ENCODE measurements at regions not wholly inside any gene's neighbourhood (a gene's known extent, or its start where the extent isn't known, plus 50 kb on each side); places are given as distances from the start of the nearest gene placed in this dataset.

DNA sequence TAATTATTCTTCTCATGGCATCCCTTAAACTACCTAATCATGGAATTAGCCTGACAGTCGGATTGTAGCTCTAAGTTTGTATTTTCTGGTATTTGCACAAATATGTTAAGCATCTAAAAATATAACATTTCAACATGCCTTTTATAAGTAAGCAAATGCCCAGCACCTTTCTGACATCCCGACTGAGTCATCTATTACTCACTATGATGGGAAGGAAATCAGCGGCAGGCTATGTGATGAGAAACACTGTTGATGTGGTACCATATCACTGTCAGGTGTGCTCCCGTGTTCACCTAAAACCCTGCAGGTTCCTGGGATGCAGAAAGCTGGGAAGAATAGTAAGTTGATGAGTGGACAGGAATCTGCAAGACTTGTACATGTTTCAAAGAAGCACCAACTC is 367.8 kb upstream of the IL12A start:
- Mint-ChIP-seq H3K4me3 (no peak overlapping the region), H3K27ac (no peak overlapping the region), H3K4me1 (peaks cover 22% of the 10 kb centered on the region), H3K27me3 (ENCODE audit: insufficient read depth) (peaks cover 2% of the 10 kb centered on the region), H3K36me3 (ENCODE audit: low read depth) (no peaks in the 10 kb centered on the region), H3K9me3 (no peaks in the 10 kb centered on the region)
- H3K27me3 ChIP-seq (ENCODE audit: control insufficient read depth, insufficient read depth, low read length, poor library complexity, severe bottlenecking), result no peaks in the 10 kb centered on the region
- H3K9me3 ChIP-seq (ENCODE audit: control insufficient read depth, low read length), result no peaks in the 10 kb centered on the region
- H3K4me1 ChIP-seq (ENCODE audit: control insufficient read depth, insufficient read depth, low read length), result peaks cover 5% of the 10 kb centered on the region
- TF ChIP-seq, protein P1, sequence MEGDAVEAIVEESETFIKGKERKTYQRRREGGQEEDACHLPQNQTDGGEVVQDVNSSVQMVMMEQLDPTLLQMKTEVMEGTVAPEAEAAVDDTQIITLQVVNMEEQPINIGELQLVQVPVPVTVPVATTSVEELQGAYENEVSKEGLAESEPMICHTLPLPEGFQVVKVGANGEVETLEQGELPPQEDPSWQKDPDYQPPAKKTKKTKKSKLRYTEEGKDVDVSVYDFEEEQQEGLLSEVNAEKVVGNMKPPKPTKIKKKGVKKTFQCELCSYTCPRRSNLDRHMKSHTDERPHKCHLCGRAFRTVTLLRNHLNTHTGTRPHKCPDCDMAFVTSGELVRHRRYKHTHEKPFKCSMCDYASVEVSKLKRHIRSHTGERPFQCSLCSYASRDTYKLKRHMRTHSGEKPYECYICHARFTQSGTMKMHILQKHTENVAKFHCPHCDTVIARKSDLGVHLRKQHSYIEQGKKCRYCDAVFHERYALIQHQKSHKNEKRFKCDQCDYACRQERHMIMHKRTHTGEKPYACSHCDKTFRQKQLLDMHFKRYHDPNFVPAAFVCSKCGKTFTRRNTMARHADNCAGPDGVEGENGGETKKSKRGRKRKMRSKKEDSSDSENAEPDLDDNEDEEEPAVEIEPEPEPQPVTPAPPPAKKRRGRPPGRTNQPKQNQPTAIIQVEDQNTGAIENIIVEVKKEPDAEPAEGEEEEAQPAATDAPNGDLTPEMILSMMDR (conservative IDR thresholded peaks at IDR 0.05), result no peak
- no peak overlapping the region for H3K4me3 ChIP-seq (ENCODE audit: low read length)
- WGBS, 2 experiments (ENCODE audit: insufficient coverage in 1 of 2, insufficient read length in 1 of 2), result 93 to 100% methylated on average over 1 to 4 of the region's 4 CpGs
- DNase-seq, result no peak
- no peak overlapping the region for H3K27ac ChIP-seq (ENCODE audit: low read depth, low read length)
- H3K36me3 ChIP-seq (ENCODE audit: control insufficient read depth, insufficient read depth, low read length), result no peaks in the 10 kb centered on the region
- no peak overlapping the region for H3K9ac ChIP-seq (ENCODE audit: extremely low read depth, low read length, poor library complexity, severe bottlenecking)

DNA sequence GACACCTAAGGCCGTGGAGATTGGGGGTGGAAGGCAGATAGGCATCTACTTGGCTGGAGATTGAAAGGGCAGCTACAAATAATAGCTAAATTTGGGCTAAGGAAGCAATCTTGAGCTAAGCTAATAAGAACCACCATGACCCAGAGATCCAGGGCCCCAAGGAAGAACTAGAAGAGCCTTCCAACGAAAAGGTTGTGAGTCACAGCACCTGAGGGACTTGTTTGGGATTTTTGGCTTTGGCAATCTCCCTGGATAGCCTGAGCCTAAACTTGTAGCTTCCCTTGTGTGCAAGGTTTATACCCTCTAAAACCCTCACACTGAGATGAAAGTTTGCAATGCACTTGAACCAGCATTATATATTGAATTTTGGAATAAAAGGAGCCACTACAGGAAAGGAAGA is 364.0 kb upstream of the IL12A start:
- Mint-ChIP-seq H3K27me3 (ENCODE audit: insufficient read depth) (peaks cover 6% of the 10 kb centered on the region), H3K9me3 (no peaks in the 10 kb centered on the region), H3K4me1 (peaks cover 15% of the 10 kb centered on the region), H3K4me3 (no peak overlapping the region), H3K36me3 (ENCODE audit: low read depth) (no peaks in the 10 kb centered on the region), H3K27ac (no peak overlapping the region)
- WGBS, 2 experiments (ENCODE audit: insufficient coverage in 1 of 2, insufficient read length in 1 of 2), result 92 to 93% methylated on average over 2 of the region's 2 CpGs
- H3K36me3 ChIP-seq (ENCODE audit: control insufficient read depth, insufficient read depth, low read length), result no peaks in the 10 kb centered on the region
- no peaks in the 10 kb centered on the region for H3K27me3 ChIP-seq (ENCODE audit: control insufficient read depth, insufficient read depth, low read length, poor library complexity, severe bottlenecking)
- H3K9ac ChIP-seq (ENCODE audit: extremely low read depth, low read length, poor library complexity, severe bottlenecking), result no peak overlapping the region
- no peak for DNase-seq
- no peak overlapping the region for H3K27ac ChIP-seq (ENCODE audit: low read depth, low read length)
- no peak overlapping the region for H3K4me3 ChIP-seq (ENCODE audit: low read length)
- TF ChIP-seq, protein P1 (conservative IDR thresholded peaks at IDR 0.05), result no peak
- H3K4me1 ChIP-seq (ENCODE audit: control insufficient read depth, insufficient read depth, low read length), result peaks cover 3% of the 10 kb centered on the region
- H3K9me3 ChIP-seq (ENCODE audit: control insufficient read depth, low read length), result no peaks in the 10 kb centered on the region

DNA sequence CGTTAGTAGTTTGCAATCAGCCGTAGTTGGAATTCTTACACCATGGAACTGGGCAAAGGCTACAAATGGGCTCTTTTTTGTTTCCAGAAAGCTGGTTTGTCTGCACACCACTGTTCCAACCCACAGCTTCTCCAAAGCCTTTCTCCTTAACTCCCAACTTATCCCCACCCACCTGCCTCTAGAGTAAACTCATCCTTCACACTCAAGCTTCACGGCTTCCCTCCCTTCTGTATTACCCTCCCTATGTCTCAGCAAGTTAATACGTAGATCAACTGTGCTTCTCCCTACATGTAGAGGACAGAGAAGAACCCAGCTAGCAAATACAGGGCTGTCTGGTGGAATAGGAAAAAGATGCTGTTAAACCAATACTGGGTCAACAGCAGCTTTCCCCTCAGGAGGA is 363.0 kb upstream of the IL12A start:
- Mint-ChIP-seq H3K27me3 (ENCODE audit: insufficient read depth) (peaks cover 6% of the 10 kb centered on the region), H3K4me1 (peaks cover 19% of the 10 kb centered on the region), H3K9me3 (no peaks in the 10 kb centered on the region), H3K36me3 (ENCODE audit: low read depth) (no peaks in the 10 kb centered on the region), H3K4me3 (no peak overlapping the region), H3K27ac (no peak overlapping the region)
- no peaks in the 10 kb centered on the region for H3K27me3 ChIP-seq (ENCODE audit: control insufficient read depth, insufficient read depth, low read length, poor library complexity, severe bottlenecking)
- no peak overlapping the region for H3K4me3 ChIP-seq (ENCODE audit: low read length)
- no peak overlapping the region for H3K9ac ChIP-seq (ENCODE audit: extremely low read depth, low read length, poor library complexity, severe bottlenecking)
- no peaks in the 10 kb centered on the region for H3K9me3 ChIP-seq (ENCODE audit: control insufficient read depth, low read length)
- TF ChIP-seq, protein P1 (conservative IDR thresholded peaks at IDR 0.05), result no peak
- 78 to 94% methylated on average over 3 to 4 of the region's 4 CpGs for WGBS, 2 experiments (ENCODE audit: insufficient coverage in 1 of 2, insufficient read length in 1 of 2)
- DNase-seq, result no peak
- H3K4me1 ChIP-seq (ENCODE audit: control insufficient read depth, insufficient read depth, low read length), result peaks cover 3% of the 10 kb centered on the region
- no peaks in the 10 kb centered on the region for H3K36me3 ChIP-seq (ENCODE audit: control insufficient read depth, insufficient read depth, low read length)
- no peak overlapping the region for H3K27ac ChIP-seq (ENCODE audit: low read depth, low read length)

Data from endodermal cell (in vitro differentiated cells).